HG02642 (cell line): ENCODE measurements at regions not wholly inside any gene's neighbourhood (a gene's known extent, or its start where the extent isn't known, plus 50 kb on each side); places are given as distances from the start of the nearest gene placed in this dataset.
"Not testable (repeated sequence)": the region's sequence is repeated elsewhere in the genome, so short reads cannot be mapped to it uniquely, and the experiment has no call there.

Experiments used
- ATAC-seq: cut with Tn5 transposase; IDR thresholded peaks from one replicate; pipeline ENCODE4 v1.9.1; 2021; ENCODE audit warnings: mild to moderate bottlenecking; ENCODE audit not compliant: unreplicated experiment, poor library complexity

- ATAC-seq = no peak
Measured at GRCh38 chr2:198659096-198659870, 798.5 kb downstream of the SATB2 start.

- no peak for ATAC-seq
Measured at GRCh38 chr2:198657512-198658121, 800.1 kb downstream of the SATB2 start.

- no peak for ATAC-seq
Measured at GRCh38 chr2:198656869-198657268, 800.9 kb downstream of the SATB2 start.

- no peak for ATAC-seq
Measured at GRCh38 chr2:198654646-198655045, 803.1 kb downstream of the SATB2 start.

- ATAC-seq = no peak
Measured at GRCh38 chr2:198653311-198653710, 804.4 kb downstream of the SATB2 start.

GRCh38 chr2:198652461-198652860, 805.3 kb downstream of the SATB2 start:
- no peak for ATAC-seq

- no peak for ATAC-seq
Measured at GRCh38 chr2:198645816-198646215, 811.9 kb downstream of the SATB2 start.

- no peak for ATAC-seq
Measured at GRCh38 chr2:198641161-198641560, 816.6 kb downstream of the SATB2 start.

GRCh38 chr2:198640463-198640862, 817.3 kb downstream of the SATB2 start:
- ATAC-seq = no peak

- ATAC-seq = no peak
Measured at GRCh38 chr2:198639580-198639979, 818.2 kb downstream of the SATB2 start.

- no peak for ATAC-seq
Measured at GRCh38 chr2:198638577-198638976, 819.2 kb downstream of the SATB2 start.

GRCh38 chr2:198630384-198630783, 826.0 kb downstream of the PLCL1 start:
- no peak for ATAC-seq

GRCh38 chr2:198628596-198628995, 824.2 kb downstream of the PLCL1 start:
- no peak for ATAC-seq

- ATAC-seq = no peak
Measured at GRCh38 chr2:198622986-198623730, 818.8 kb downstream of the PLCL1 start.

- ATAC-seq = no peak
Measured at GRCh38 chr2:198615972-198616371, 811.6 kb downstream of the PLCL1 start.

GRCh38 chr2:198611201-198611600, 806.8 kb downstream of the PLCL1 start:
- ATAC-seq = no peak

GRCh38 chr2:198604599-198604998, 800.2 kb downstream of the PLCL1 start:
- ATAC-seq = no peak

- ATAC-seq = not testable (repeated sequence)
Measured at GRCh38 chr2:198602986-198603385, 798.6 kb downstream of the PLCL1 start.

GRCh38 chr2:198597648-198598047, 793.3 kb downstream of the PLCL1 start:
- ATAC-seq = no peak

- no peak for ATAC-seq
Measured at GRCh38 chr2:198596985-198597384, 792.6 kb downstream of the PLCL1 start.

GRCh38 chr2:198595721-198596120, 791.3 kb downstream of the PLCL1 start:
- no peak for ATAC-seq
